ENCODE measurements at regions not wholly inside any gene's neighbourhood (a gene's known extent, or its start where the extent isn't known, plus 50 kb on each side); places are given as distances from the start of the nearest gene placed in this dataset.

- H3K27ac ChIP-seq (ENCODE audit: control insufficient read depth, insufficient read depth, low read length), result no peak overlapping the region
- TF ChIP-seq CTCF (optimal IDR thresholded peaks at IDR 0.05 in 1 of 3, IDR thresholded peaks at IDR 0.05 in 1 of 3, conservative IDR thresholded peaks at IDR 0.05 in 1 of 3; ENCODE audit: extremely low read depth in 1 of 3, insufficient read depth in 2 of 3, low read length in 3 of 3), result no peak
- TF ChIP-seq EZH2 (IDR thresholded peaks at IDR 0.05; ENCODE audit: low read length), result no peak
- no peaks in the 10 kb centered on the region for H3K27me3 ChIP-seq (ENCODE audit: control insufficient read depth, extremely low read depth, insufficient read depth, low read length)
- dilution Hi-C loops (cut with MboI; ENCODE audit: extremely low pct_ligation_motif_present, low sequenced_read_pairs), result no loop called here
- no peaks in the 10 kb centered on the region for H3K79me2 ChIP-seq (ENCODE audit: control insufficient read depth, insufficient read depth, low read length)
- H3K9me3 ChIP-seq (ENCODE audit: control insufficient read depth, low read depth, low read length), result no peaks in the 10 kb centered on the region
- no peak overlapping the region for H3K4me3 ChIP-seq (ENCODE audit: control insufficient read depth in 2 of 3, extremely low read depth in 1 of 3, insufficient read depth in 2 of 3, low read depth in 1 of 3, low read length in 3 of 3)
- no peaks in the 10 kb centered on the region for H3K9me1 ChIP-seq (ENCODE audit: control insufficient read depth, extremely low read depth, insufficient read depth, low read length)
- peak overlapping the region; percentile 17 for H2AFZ ChIP-seq (ENCODE audit: control insufficient read depth, low read length)
- no peak overlapping the region for H3K4me2 ChIP-seq (ENCODE audit: control insufficient read depth, extremely low read depth, insufficient read depth, low read depth, low read length)
- H3K36me3 ChIP-seq (ENCODE audit: control insufficient read depth in 2 of 2, extremely low read depth in 1 of 2, insufficient read depth in 2 of 2, low read length in 2 of 2), result no peaks in the 10 kb centered on the region
- FAIRE-seq, result no peak
- no peaks in the 10 kb centered on the region for H4K20me1 ChIP-seq (ENCODE audit: control insufficient read depth, extremely low read depth, insufficient read depth, low read length)
- no peaks in the 10 kb centered on the region for H3K4me1 ChIP-seq (ENCODE audit: control insufficient read depth, extremely low read depth, insufficient read depth, low read length)
- H3K9ac ChIP-seq (ENCODE audit: control insufficient read depth, extremely low read depth, insufficient read depth, low read length), result no peak overlapping the region
- no peak for DNase-seq (ENCODE audit: low read depth, low spot score)
Measured at GRCh38 chr4:187235456-187236170, 512.0 kb upstream of the FAT1 start.

GRCh38 chr4:187236209-187236890, 512.7 kb upstream of the FAT1 start:
- DNase-seq (ENCODE audit: low read depth, low spot score) (no peak), FAIRE-seq (peak; percentile 94)
- Histone ChIP-seq H3K9ac (ENCODE audit: control insufficient read depth, extremely low read depth, insufficient read depth, low read length) (no peak overlapping the region), H2AFZ (ENCODE audit: control insufficient read depth, low read length) (no peak overlapping the region), H3K9me3 (ENCODE audit: control insufficient read depth, low read depth, low read length) (no peaks in the 10 kb centered on the region), H3K27ac (ENCODE audit: control insufficient read depth, insufficient read depth, low read length) (no peak overlapping the region), H3K36me3 (ENCODE audit: control insufficient read depth in 2 of 2, extremely low read depth in 1 of 2, insufficient read depth in 2 of 2, low read length in 2 of 2) (no peaks in the 10 kb centered on the region), H3K4me2 (ENCODE audit: control insufficient read depth, extremely low read depth, insufficient read depth, low read depth, low read length) (no peak overlapping the region), H3K4me3 (ENCODE audit: control insufficient read depth in 2 of 3, extremely low read depth in 1 of 3, insufficient read depth in 2 of 3, low read depth in 1 of 3, low read length in 3 of 3) (no peak overlapping the region), H4K20me1 (ENCODE audit: control insufficient read depth, extremely low read depth, insufficient read depth, low read length) (no peaks in the 10 kb centered on the region), H3K79me2 (ENCODE audit: control insufficient read depth, insufficient read depth, low read length) (no peaks in the 10 kb centered on the region), H3K4me1 (ENCODE audit: control insufficient read depth, extremely low read depth, insufficient read depth, low read length) (no peaks in the 10 kb centered on the region), H3K9me1 (ENCODE audit: control insufficient read depth, extremely low read depth, insufficient read depth, low read length) (no peaks in the 10 kb centered on the region), H3K27me3 (ENCODE audit: control insufficient read depth, extremely low read depth, insufficient read depth, low read length) (no peaks in the 10 kb centered on the region)
- dilution Hi-C loops (cut with MboI; ENCODE audit: extremely low pct_ligation_motif_present, low sequenced_read_pairs), result no loop called here
- no peak for TF ChIP-seq CTCF (optimal IDR thresholded peaks at IDR 0.05 in 1 of 3, IDR thresholded peaks at IDR 0.05 in 1 of 3, conservative IDR thresholded peaks at IDR 0.05 in 1 of 3; ENCODE audit: extremely low read depth in 1 of 3, insufficient read depth in 2 of 3, low read length in 3 of 3)
- no peak for TF ChIP-seq EZH2 (IDR thresholded peaks at IDR 0.05; ENCODE audit: low read length)
